Lung microvascular endothelial cell (primary cell): ENCODE measurements at regions not wholly inside any gene's neighbourhood (a gene's known extent, or its start where the extent isn't known, plus 50 kb on each side); places are given as distances from the start of the nearest gene placed in this dataset.
"Not testable (repeated sequence)": the region's sequence is repeated elsewhere in the genome, so short reads cannot be mapped to it uniquely, and the experiment has no call there.

Source experiments
- DNase-seq, 2 donors: peaks; one replicate each; pipeline versions ENCODE4 v3.0.0 to v3.0.0-alpha.2; 2010; ENCODE audit warnings: low read depth in 2 of 2

GRCh38 chr11:119586181-119586580 lies 142.8 kb downstream of the NECTIN1 start:
- DNase-seq = no peak

GRCh38 chr11:119585043-119585781 lies 143.8 kb downstream of the NECTIN1 start:
- peak; percentile 5 to 9 for DNase-seq

GRCh38 chr11:119584193-119585042 lies 144.6 kb downstream of the NECTIN1 start:
- DNase-seq = peak; percentile 14 to 72

GRCh38 chr11:119583585-119583984 lies 145.4 kb downstream of the NECTIN1 start:
- no peak for DNase-seq

- not testable (repeated sequence) for DNase-seq
These were observed 147.6 kb downstream of the NECTIN1 start for GRCh38 chr11:119581396-119581795.

GRCh38 chr11:119580751-119581150 lies 148.2 kb downstream of the NECTIN1 start:
- DNase-seq = no peak

GRCh38 chr11:119580081-119580480 lies 148.9 kb downstream of the NECTIN1 start:
- DNase-seq = no peak

GRCh38 chr11:119578521-119579191 lies 150.3 kb downstream of the NECTIN1 start:
- no peak for DNase-seq

GRCh38 chr11:119573858-119574257 lies 150.9 kb upstream of the THY1 start:
- DNase-seq = no peak

- DNase-seq = no peak
These were observed 149.8 kb upstream of the THY1 start for GRCh38 chr11:119572481-119573424.

- no peak for DNase-seq
These were observed 148.3 kb upstream of the THY1 start for GRCh38 chr11:119571311-119571710.

- DNase-seq = peak; percentile 9 to 59
These were observed 145.0 kb upstream of the THY1 start for GRCh38 chr11:119567688-119568582.

GRCh38 chr11:119566319-119566718 lies 143.3 kb upstream of the THY1 start:
- DNase-seq = no peak

- not testable (repeated sequence) for DNase-seq
These were observed 142.7 kb upstream of the THY1 start for GRCh38 chr11:119565693-119566092.

- DNase-seq = no peak
These were observed 138.0 kb upstream of the THY1 start for GRCh38 chr11:119560961-119561360.

GRCh38 chr11:119560291-119560690 lies 137.3 kb upstream of the THY1 start:
- DNase-seq = no peak

- no peak for DNase-seq
These were observed 129.1 kb upstream of the THY1 start for GRCh38 chr11:119552106-119552485.

- no peak for DNase-seq
These were observed 128.6 kb upstream of the THY1 start for GRCh38 chr11:119551420-119552105.

- no peak for DNase-seq
These were observed 127.2 kb upstream of the THY1 start for GRCh38 chr11:119550053-119550752.
